Stimulated activated naive CD8-positive, alpha-beta T cell treated with anti-CD3 and anti-CD28 coated beads, Interleukin-15, amount 100 ng/mL, for 72 hours (primary cell): ENCODE measurements at regions not wholly inside any gene's neighbourhood (a gene's known extent, or its start where the extent isn't known, plus 50 kb on each side); places are given as distances from the start of the nearest gene placed in this dataset.

Source experiments
- ATAC-seq: fragments of 150-1000 bp; cut with Tn5 transposase; 2 replicates; pipeline ENCODE4 v1.10.0; 2021; ENCODE audit warnings: mild to moderate bottlenecking, moderate library complexity
- DNase-seq, 2 donors: peaks; one replicate each; pipeline ENCODE4 v3.0.0; 2021 to 2022
- H3K27ac Mint-ChIP-seq, 2 donors: one replicate each; pipeline ENCODE4 v1.8.0; 2022; ENCODE audit warnings: mild to moderate bottlenecking in 2 of 2, mixed read lengths in 2 of 2, moderate library complexity in 2 of 2
- H3K27me3 Mint-ChIP-seq: one replicate; pipeline ENCODE4 v1.8.0; 2022; ENCODE audit warnings: mixed read lengths
- H3K4me1 Mint-ChIP-seq: one replicate; pipeline ENCODE4 v1.8.0; 2022; ENCODE audit warnings: mild to moderate bottlenecking, mixed read lengths
- H3K4me3 Mint-ChIP-seq, 2 donors: one replicate each; pipeline ENCODE4 v1.8.0; 2022; ENCODE audit warnings: mild to moderate bottlenecking in 2 of 2, mixed read lengths in 2 of 2, moderate library complexity in 1 of 2
- H3K9me3 Mint-ChIP-seq, 2 donors: one replicate each; pipeline ENCODE4 v1.8.0; 2022; ENCODE audit warnings: mixed read lengths in 2 of 2

GRCh38 chr2:150141226-150142001 is 346.1 kb downstream of the RND3 start:
- DNase-seq (no peak), ATAC-seq (no peak)
- no peaks in the 10 kb centered on the region for H3K27me3 Mint-ChIP-seq
- peaks cover 10 to 20% of the 10 kb centered on the region in 2 donors for H3K9me3 Mint-ChIP-seq
- H3K4me3 Mint-ChIP-seq = no peak overlapping the region
- peak overlapping the region in 1 of 2 donors; percentile 12 for H3K27ac Mint-ChIP-seq
- no peaks in the 10 kb centered on the region for H3K4me1 Mint-ChIP-seq

GRCh38 chr2:150140777-150141176 is 346.7 kb downstream of the RND3 start:
- Mint-ChIP-seq H3K4me3 (no peak overlapping the region), H3K27ac (no peak overlapping the region), H3K27me3 (no peaks in the 10 kb centered on the region), H3K9me3 (peaks cover 3 to 13% of the 10 kb centered on the region in 2 donors), H3K4me1 (no peaks in the 10 kb centered on the region)
- ATAC-seq (no peak), DNase-seq (no peak)

- no peak overlapping the region for H3K27ac Mint-ChIP-seq
- ATAC-seq = no peak
- no peaks in the 10 kb centered on the region for H3K4me1 Mint-ChIP-seq
- no peak for DNase-seq
- H3K27me3 Mint-ChIP-seq = no peaks in the 10 kb centered on the region
- H3K4me3 Mint-ChIP-seq = no peak overlapping the region
- H3K9me3 Mint-ChIP-seq = peaks cover 0 to 8% of the 10 kb centered on the region in 2 donors
Measured at GRCh38 chr2:150138587-150138986, 348.9 kb downstream of the RND3 start.

- no peak for DNase-seq
- Mint-ChIP-seq H3K27ac (no peak overlapping the region), H3K9me3 (peaks cover 0 to 8% of the 10 kb centered on the region in 2 donors), H3K27me3 (no peaks in the 10 kb centered on the region), H3K4me1 (no peaks in the 10 kb centered on the region), H3K4me3 (no peak overlapping the region)
- ATAC-seq = no peak
Measured at GRCh38 chr2:150137338-150138069, 350.0 kb downstream of the RND3 start.

GRCh38 chr2:150136893-150137292 is 350.6 kb downstream of the RND3 start:
- no peak overlapping the region for H3K4me3 Mint-ChIP-seq
- ATAC-seq (no peak), DNase-seq (no peak)
- no peaks in the 10 kb centered on the region for H3K4me1 Mint-ChIP-seq
- H3K27ac Mint-ChIP-seq = peak overlapping the region in 1 of 2 donors; percentile 79
- peaks cover 0 to 8% of the 10 kb centered on the region in 2 donors for H3K9me3 Mint-ChIP-seq
- H3K27me3 Mint-ChIP-seq = no peaks in the 10 kb centered on the region

- no peak overlapping the region for H3K4me3 Mint-ChIP-seq
- peaks cover 0 to 8% of the 10 kb centered on the region in 2 donors for H3K9me3 Mint-ChIP-seq
- no peaks in the 10 kb centered on the region for H3K4me1 Mint-ChIP-seq
- ATAC-seq (no peak), DNase-seq (no peak)
- H3K27me3 Mint-ChIP-seq = no peaks in the 10 kb centered on the region
- peak overlapping the region in 1 of 2 donors; percentile 79 for H3K27ac Mint-ChIP-seq
Measured at GRCh38 chr2:150136401-150136800, 351.1 kb downstream of the RND3 start.

- no peaks in the 10 kb centered on the region for H3K27me3 Mint-ChIP-seq
- no peak overlapping the region for H3K4me3 Mint-ChIP-seq
- no peaks in the 10 kb centered on the region for H3K4me1 Mint-ChIP-seq
- H3K9me3 Mint-ChIP-seq = peaks cover 0 to 8% of the 10 kb centered on the region in 2 donors
- ATAC-seq (no peak), DNase-seq (no peak)
- H3K27ac Mint-ChIP-seq = no peak overlapping the region
Measured at GRCh38 chr2:150135223-150135883, 352.1 kb downstream of the RND3 start.

- H3K27me3 Mint-ChIP-seq = no peaks in the 10 kb centered on the region
- ATAC-seq (no peak), DNase-seq (no peak)
- peaks cover 0 to 8% of the 10 kb centered on the region in 2 donors for H3K9me3 Mint-ChIP-seq
- no peaks in the 10 kb centered on the region for H3K4me1 Mint-ChIP-seq
- H3K4me3 Mint-ChIP-seq = no peak overlapping the region
- no peak overlapping the region for H3K27ac Mint-ChIP-seq
Measured at GRCh38 chr2:150134223-150134857, 353.1 kb downstream of the RND3 start.

GRCh38 chr2:150133623-150134022 is 353.8 kb downstream of the RND3 start:
- H3K4me3 Mint-ChIP-seq = no peak overlapping the region
- no peak overlapping the region for H3K27ac Mint-ChIP-seq
- H3K4me1 Mint-ChIP-seq = no peaks in the 10 kb centered on the region
- DNase-seq (no peak), ATAC-seq (peak; percentile 82)
- peaks cover 2 to 10% of the 10 kb centered on the region in 2 donors for H3K9me3 Mint-ChIP-seq
- no peaks in the 10 kb centered on the region for H3K27me3 Mint-ChIP-seq

- DNase-seq (no peak), ATAC-seq (no peak)
- H3K27me3 Mint-ChIP-seq = no peaks in the 10 kb centered on the region
- H3K9me3 Mint-ChIP-seq = peaks cover 8 to 12% of the 10 kb centered on the region in 2 donors
- H3K27ac Mint-ChIP-seq = no peak overlapping the region
- no peak overlapping the region for H3K4me3 Mint-ChIP-seq
- no peaks in the 10 kb centered on the region for H3K4me1 Mint-ChIP-seq
Measured at GRCh38 chr2:150129921-150130575, 357.4 kb downstream of the RND3 start.

- no peak for ATAC-seq
- peaks cover 8 to 12% of the 10 kb centered on the region in 2 donors for H3K9me3 Mint-ChIP-seq
- H3K4me1 Mint-ChIP-seq = no peaks in the 10 kb centered on the region
- no peaks in the 10 kb centered on the region for H3K27me3 Mint-ChIP-seq
- H3K4me3 Mint-ChIP-seq = no peak overlapping the region
- H3K27ac Mint-ChIP-seq = no peak overlapping the region
- no peak for DNase-seq
Measured at GRCh38 chr2:150127995-150128394, 359.5 kb downstream of the RND3 start.

- Mint-ChIP-seq H3K4me3 (no peak overlapping the region), H3K27me3 (no peaks in the 10 kb centered on the region), H3K27ac (no peak overlapping the region), H3K9me3 (peaks cover 8 to 12% of the 10 kb centered on the region in 2 donors), H3K4me1 (no peaks in the 10 kb centered on the region)
- DNase-seq (no peak), ATAC-seq (no peak)
Measured at GRCh38 chr2:150127346-150127990, 360.0 kb downstream of the RND3 start.

- H3K4me1 Mint-ChIP-seq = no peaks in the 10 kb centered on the region
- DNase-seq = no peak
- no peak overlapping the region for H3K4me3 Mint-ChIP-seq
- H3K27me3 Mint-ChIP-seq = no peaks in the 10 kb centered on the region
- H3K9me3 Mint-ChIP-seq = peaks cover 8 to 12% of the 10 kb centered on the region in 2 donors
- H3K27ac Mint-ChIP-seq = no peak overlapping the region
- ATAC-seq = no peak
Measured at GRCh38 chr2:150126839-150127238, 360.6 kb downstream of the RND3 start.

- DNase-seq = no peak
- H3K9me3 Mint-ChIP-seq = peaks cover 8 to 12% of the 10 kb centered on the region in 2 donors
- no peak overlapping the region for H3K4me3 Mint-ChIP-seq
- ATAC-seq = no peak
- no peaks in the 10 kb centered on the region for H3K4me1 Mint-ChIP-seq
- no peak overlapping the region for H3K27ac Mint-ChIP-seq
- no peaks in the 10 kb centered on the region for H3K27me3 Mint-ChIP-seq
Measured at GRCh38 chr2:150126143-150126740, 361.2 kb downstream of the RND3 start.
